ENCODE measurements at regions not wholly inside any gene's neighbourhood (a gene's known extent, or its start where the extent isn't known, plus 50 kb on each side); places are given as distances from the start of the nearest gene placed in this dataset.
"Not testable (repeated sequence)": the region's sequence is repeated elsewhere in the genome, so short reads cannot be mapped to it uniquely, and the experiment has no call there.

GRCh38 chr1:196366-196765 is 255.1 kb downstream of the OR4F29 start:
- CTCF ChIA-PET, DNase-seq, H3K9me3 Mint-ChIP-seq, H3K4me1 Mint-ChIP-seq, H3K27me3 Mint-ChIP-seq, H3K36me3 Mint-ChIP-seq, H3K4me3 Mint-ChIP-seq, H3K27ac Mint-ChIP-seq: not testable (repeated sequence)

- H3K4me3 Mint-ChIP-seq, H3K27me3 Mint-ChIP-seq, H3K36me3 Mint-ChIP-seq, H3K27ac Mint-ChIP-seq, H3K9me3 Mint-ChIP-seq, H3K4me1 Mint-ChIP-seq, CTCF ChIA-PET: not testable (repeated sequence)
- DNase-seq = peak; percentile 51
Measured at GRCh38 chr1:191296-192049, 260.0 kb downstream of the OR4F29 start.

GRCh38 chr1:190678-191077 is 260.8 kb downstream of the OR4F29 start:
- H3K27ac Mint-ChIP-seq, DNase-seq, H3K36me3 Mint-ChIP-seq, CTCF ChIA-PET, H3K9me3 Mint-ChIP-seq, H3K4me3 Mint-ChIP-seq, H3K27me3 Mint-ChIP-seq, H3K4me1 Mint-ChIP-seq: not testable (repeated sequence)

GRCh38 chr1:189915-190314 is 261.6 kb downstream of the OR4F29 start:
- H3K9me3 Mint-ChIP-seq, H3K4me1 Mint-ChIP-seq, H3K4me3 Mint-ChIP-seq, DNase-seq, CTCF ChIA-PET, H3K27ac Mint-ChIP-seq, H3K27me3 Mint-ChIP-seq, H3K36me3 Mint-ChIP-seq: not testable (repeated sequence)

GRCh38 chr1:189270-189669 is 262.2 kb downstream of the OR4F29 start:
- H3K9me3 Mint-ChIP-seq, CTCF ChIA-PET, H3K27ac Mint-ChIP-seq, DNase-seq, H3K4me3 Mint-ChIP-seq, H3K36me3 Mint-ChIP-seq, H3K27me3 Mint-ChIP-seq, H3K4me1 Mint-ChIP-seq: not testable (repeated sequence)

GRCh38 chr1:187298-187697 is 264.2 kb downstream of the OR4F29 start:
- H3K9me3 Mint-ChIP-seq, CTCF ChIA-PET, H3K36me3 Mint-ChIP-seq, H3K27me3 Mint-ChIP-seq, H3K27ac Mint-ChIP-seq, DNase-seq, H3K4me3 Mint-ChIP-seq, H3K4me1 Mint-ChIP-seq: not testable (repeated sequence)

- H3K36me3 Mint-ChIP-seq, DNase-seq, H3K27me3 Mint-ChIP-seq, H3K4me1 Mint-ChIP-seq, CTCF ChIA-PET, H3K27ac Mint-ChIP-seq, H3K9me3 Mint-ChIP-seq, H3K4me3 Mint-ChIP-seq: not testable (repeated sequence)
Measured at GRCh38 chr1:186691-187131, 264.8 kb downstream of the OR4F29 start.

GRCh38 chr1:186223-186622 is 265.3 kb downstream of the OR4F29 start:
- H3K27me3 Mint-ChIP-seq, H3K4me1 Mint-ChIP-seq, H3K36me3 Mint-ChIP-seq, CTCF ChIA-PET, H3K4me3 Mint-ChIP-seq, H3K27ac Mint-ChIP-seq, DNase-seq, H3K9me3 Mint-ChIP-seq: not testable (repeated sequence)

GRCh38 chr1:185526-185925 is 266.0 kb downstream of the OR4F29 start:
- H3K4me3 Mint-ChIP-seq, CTCF ChIA-PET, H3K27me3 Mint-ChIP-seq, H3K4me1 Mint-ChIP-seq, H3K9me3 Mint-ChIP-seq, DNase-seq, H3K27ac Mint-ChIP-seq, H3K36me3 Mint-ChIP-seq: not testable (repeated sequence)

- CTCF ChIA-PET = not testable (repeated sequence)
Measured at GRCh38 chr1:184336-184686, 267.2 kb downstream of the OR4F29 start.

GRCh38 chr1:183620-184335 is 267.7 kb downstream of the OR4F29 start:
- H3K4me3 Mint-ChIP-seq, H3K4me1 Mint-ChIP-seq, H3K27me3 Mint-ChIP-seq, H3K36me3 Mint-ChIP-seq, CTCF ChIA-PET, H3K9me3 Mint-ChIP-seq, H3K27ac Mint-ChIP-seq: not testable (repeated sequence)
- DNase-seq = peak; percentile 20

More at GRCh38 chr1:184336-184686, 267.2 kb downstream of the OR4F29 start:
- H3K36me3 Mint-ChIP-seq, H3K9me3 Mint-ChIP-seq, H3K27ac Mint-ChIP-seq, H3K4me1 Mint-ChIP-seq, DNase-seq, H3K27me3 Mint-ChIP-seq, H3K4me3 Mint-ChIP-seq: not testable (repeated sequence)

- H3K4me3 Mint-ChIP-seq, H3K27me3 Mint-ChIP-seq, CTCF ChIA-PET, H3K4me1 Mint-ChIP-seq, H3K9me3 Mint-ChIP-seq, H3K36me3 Mint-ChIP-seq, H3K27ac Mint-ChIP-seq, DNase-seq: not testable (repeated sequence)
Measured at GRCh38 chr1:183081-183480, 268.4 kb downstream of the OR4F29 start.

- not testable (repeated sequence) for H3K36me3 Mint-ChIP-seq
Measured at GRCh38 chr1:182631-183030, 268.8 kb downstream of the OR4F29 start.

GRCh38 chr1:181247-182216 is 269.9 kb downstream of the OR4F29 start:
- DNase-seq = peak; percentile 66
- H3K27me3 Mint-ChIP-seq, H3K27ac Mint-ChIP-seq, H3K4me1 Mint-ChIP-seq, H3K36me3 Mint-ChIP-seq, H3K9me3 Mint-ChIP-seq, CTCF ChIA-PET: not testable (repeated sequence)
- peak overlapping the region; percentile 23 for H3K4me3 Mint-ChIP-seq

More at GRCh38 chr1:182631-183030, 268.8 kb downstream of the OR4F29 start:
- H3K27ac Mint-ChIP-seq, H3K27me3 Mint-ChIP-seq, DNase-seq, H3K9me3 Mint-ChIP-seq, CTCF ChIA-PET, H3K4me1 Mint-ChIP-seq, H3K4me3 Mint-ChIP-seq: not testable (repeated sequence)

Measured in activated naive CD4-positive, alpha-beta T cell treated with anti-CD3 and anti-CD28 coated beads, Interleukin-2, amount 10 ng/mL, durations not matched to agents 7 days and 5 days (primary cell).